HEK293T (cell line): ENCODE measurements at regions not wholly inside any gene's neighbourhood (a gene's known extent, or its start where the extent isn't known, plus 50 kb on each side); places are given as distances from the start of the nearest gene placed in this dataset.

Experiments
- CTCF ChIA-PET: fragments of 350-600 bp; formaldehyde crosslinking; extraction: SDS; loops from one replicate; lab custom pipeline; 2021; ENCODE audit warnings: antibody characterized with exemption, inconsistent platforms; lab: Yijun Ruan, JAX
- POLR2A ChIA-PET: fragments of 350-600 bp; formaldehyde crosslinking; extraction: SDS; loops from one replicate; lab custom pipeline; 2020; ENCODE audit warnings: antibody characterized with exemption, inconsistent platforms; lab: Yijun Ruan, JAX
- DNase-seq: peaks from one replicate; pipeline ENCODE4 v3.0.0; 2012; ENCODE audit warnings: mixed read lengths; ENCODE audit errors: extremely low spot score
- ARNT ChIP-seq: fragments of 450-650 bp; IDR thresholded peaks from 2 replicates; pipeline ENCODE4 v1.6.1; 2017; ENCODE audit warnings: mild to moderate bottlenecking
- BHLHE40 ChIP-seq: fragments of 450-650 bp; IDR thresholded peaks from 2 replicates; pipeline ENCODE4 v1.6.1; 2016; ENCODE audit warnings: mild to moderate bottlenecking, moderate library complexity, borderline replicate concordance
- CTBP1 ChIP-seq: fragments of 450-650 bp; IDR thresholded peaks from 2 replicates; pipeline ENCODE4 v1.6.1; 2016; ENCODE audit warnings: borderline replicate concordance
- ELF4 ChIP-seq: fragments of 450-650 bp; IDR thresholded peaks from 2 replicates; pipeline ENCODE4 v1.6.1; 2017; ENCODE audit warnings: antibody characterized with exemption
- FOXA1 ChIP-seq: fragments of 450-650 bp; IDR thresholded peaks from 2 replicates; pipeline ENCODE4 v1.6.1; 2016; ENCODE audit warnings: mild to moderate bottlenecking
- FOXK2 ChIP-seq: fragments of 450-650 bp; IDR thresholded peaks from 2 replicates; pipeline ENCODE4 v1.6.1; 2016; ENCODE audit warnings: mild to moderate bottlenecking
- FOXM1 ChIP-seq: fragments of 450-650 bp; IDR thresholded peaks from 2 replicates; pipeline ENCODE4 v1.6.1; 2017; ENCODE audit warnings: mild to moderate bottlenecking, borderline replicate concordance
- HDGF ChIP-seq: fragments of 450-650 bp; IDR thresholded peaks from 2 replicates; pipeline ENCODE4 v1.6.1; 2017; ENCODE audit warnings: antibody characterized with exemption, borderline replicate concordance
- L3MBTL2 ChIP-seq: fragments of 450-650 bp; conservative IDR thresholded peaks from 2 replicates; pipeline ENCODE4 v1.6.1; 2016; ENCODE audit warnings: mild to moderate bottlenecking
- LEF1 ChIP-seq: fragments of 450-650 bp; IDR thresholded peaks from 2 replicates; pipeline ENCODE4 v1.6.1; 2017; ENCODE audit warnings: mild to moderate bottlenecking, borderline replicate concordance
- NFRKB ChIP-seq: fragments of 450-650 bp; IDR thresholded peaks from 2 replicates; pipeline ENCODE4 v1.6.1; 2016; ENCODE audit warnings: mild to moderate bottlenecking, moderate library complexity
- PKNOX1 ChIP-seq: fragments of 450-650 bp; IDR thresholded peaks from 2 replicates; pipeline ENCODE4 v1.6.1; 2016
- SP1 ChIP-seq: fragments of 450-650 bp; IDR thresholded peaks from 2 replicates; pipeline ENCODE4 v1.6.1; 2017
- SUZ12 ChIP-seq: fragments of 450-650 bp; IDR thresholded peaks from 2 replicates; pipeline ENCODE4 v1.6.1; 2016; ENCODE audit warnings: mild to moderate bottlenecking
- TARDBP ChIP-seq: fragments of 450-650 bp; IDR thresholded peaks from 2 replicates; pipeline ENCODE4 v1.6.1; 2016
- ZNF384 ChIP-seq: fragments of 450-650 bp; IDR thresholded peaks from 2 replicates; pipeline ENCODE4 v1.6.1; 2016

GRCh38 chr10:44511166-44511565 is 126.3 kb upstream of the CXCL12 start:
- CTCF ChIA-PET: interaction anchor here (0.6 kb wide), 1 partner anchor 46 kb away, joined by 7 read pairs; no protein-coding TSS in a partner anchor
- TF ChIP-seq NFRKB (no peak), HDGF (no peak), BHLHE40 (no peak), ELF4 (no peak), SUZ12 (no peak), ZNF384 (no peak), SP1 (no peak), FOXA1 (no peak), FOXM1 (no peak), LEF1 (no peak), CTBP1 (no peak)

GRCh38 chr10:44511601-44512000 is 126.7 kb upstream of the CXCL12 start:
- no peak for DNase-seq
- TF ChIP-seq NFRKB (no peak), LEF1 (no peak), TARDBP (no peak), FOXK2 (no peak), ARNT (no peak)
- ChIA-PET POLR2A (no interaction called here), CTCF (interaction anchor here (0.6 kb wide), 1 partner anchor 45 kb away, joined by 7 read pairs; no protein-coding TSS in a partner anchor)

More at GRCh38 chr10:44511166-44511565, 126.3 kb upstream of the CXCL12 start:
- POLR2A ChIA-PET: no interaction called here
- no peak for DNase-seq

- DNase-seq: no peak
- ChIA-PET POLR2A (no interaction called here), CTCF (no interaction called here)
- TF ChIP-seq FOXK2 (no peak), ELF4 (no peak), FOXM1 (no peak), SP1 (no peak), CTBP1 (no peak), TARDBP (no peak), SUZ12 (no peak), BHLHE40 (no peak), NFRKB (no peak), HDGF (no peak), FOXA1 (no peak)
Measured at GRCh38 chr10:44512431-44513022, 127.6 kb upstream of the CXCL12 start.

GRCh38 chr10:44513591-44513990 is 128.7 kb upstream of the CXCL12 start:
- CTCF ChIA-PET: interaction anchor here (1.0 kb wide), 1 partner anchor 48 kb away, joined by 3 read pairs; no protein-coding TSS in a partner anchor
- DNase-seq: no peak
- POLR2A ChIA-PET: no interaction called here
- TF ChIP-seq NFRKB: no peak
- TF ChIP-seq ZNF384: no peak
- no peak for TF ChIP-seq HDGF
- no peak for TF ChIP-seq BHLHE40
- TF ChIP-seq L3MBTL2: no peak
- TF ChIP-seq FOXK2: no peak
- TF ChIP-seq CTBP1: no peak
- no peak for TF ChIP-seq TARDBP
- no peak for TF ChIP-seq PKNOX1
- TF ChIP-seq ARNT: no peak
- TF ChIP-seq LEF1: no peak
- TF ChIP-seq SUZ12: no peak
- TF ChIP-seq SP1: no peak
- TF ChIP-seq ELF4: no peak
- no peak for TF ChIP-seq FOXA1

- CTCF ChIA-PET: interaction anchor here (0.8 kb wide), 1 partner anchor 8 kb away, joined by 5 read pairs; no protein-coding TSS in a partner anchor
- DNase-seq: no peak
- POLR2A ChIA-PET: no interaction called here
- TF ChIP-seq HDGF (no peak), FOXK2 (no peak), TARDBP (no peak), SP1 (no peak), PKNOX1 (0 out of 2 replicates have a peak, but pooled peaks have one; percentile 17)
Measured at GRCh38 chr10:44516891-44517290, 132.0 kb upstream of the CXCL12 start.

GRCh38 chr10:44517635-44518034 is 132.7 kb upstream of the CXCL12 start:
- ChIA-PET CTCF (interaction anchor here (0.8 kb wide), 1 partner anchor 8 kb away, joined by 5 read pairs; no protein-coding TSS in a partner anchor), POLR2A (no interaction called here)
- no peak for TF ChIP-seq NFRKB
- TF ChIP-seq PKNOX1: no peak
- TF ChIP-seq ZNF384: no peak
- no peak for TF ChIP-seq ELF4
- no peak for TF ChIP-seq ARNT
- no peak for TF ChIP-seq BHLHE40
- no peak for TF ChIP-seq SUZ12
- DNase-seq: peak; percentile 62

GRCh38 chr10:44519361-44519760 is 134.5 kb upstream of the CXCL12 start:
- ChIA-PET POLR2A (no interaction called here), CTCF (interaction anchor here (1.3 kb wide), 1 partner anchor 70 kb away, joined by 4 read pairs; no protein-coding TSS in a partner anchor)
- DNase-seq: no peak
- TF ChIP-seq FOXK2 (no peak), LEF1 (no peak), ARNT (no peak), SP1 (no peak), BHLHE40 (no peak), HDGF (no peak), ELF4 (no peak), TARDBP (no peak), SUZ12 (no peak), L3MBTL2 (no peak), FOXM1 (no peak), FOXA1 (no peak), NFRKB (no peak), CTBP1 (no peak), ZNF384 (no peak)
